ENCODE measurements at regions not wholly inside any gene's neighbourhood (a gene's known extent, or its start where the extent isn't known, plus 50 kb on each side); places are given as distances from the start of the nearest gene placed in this dataset.

DNA sequence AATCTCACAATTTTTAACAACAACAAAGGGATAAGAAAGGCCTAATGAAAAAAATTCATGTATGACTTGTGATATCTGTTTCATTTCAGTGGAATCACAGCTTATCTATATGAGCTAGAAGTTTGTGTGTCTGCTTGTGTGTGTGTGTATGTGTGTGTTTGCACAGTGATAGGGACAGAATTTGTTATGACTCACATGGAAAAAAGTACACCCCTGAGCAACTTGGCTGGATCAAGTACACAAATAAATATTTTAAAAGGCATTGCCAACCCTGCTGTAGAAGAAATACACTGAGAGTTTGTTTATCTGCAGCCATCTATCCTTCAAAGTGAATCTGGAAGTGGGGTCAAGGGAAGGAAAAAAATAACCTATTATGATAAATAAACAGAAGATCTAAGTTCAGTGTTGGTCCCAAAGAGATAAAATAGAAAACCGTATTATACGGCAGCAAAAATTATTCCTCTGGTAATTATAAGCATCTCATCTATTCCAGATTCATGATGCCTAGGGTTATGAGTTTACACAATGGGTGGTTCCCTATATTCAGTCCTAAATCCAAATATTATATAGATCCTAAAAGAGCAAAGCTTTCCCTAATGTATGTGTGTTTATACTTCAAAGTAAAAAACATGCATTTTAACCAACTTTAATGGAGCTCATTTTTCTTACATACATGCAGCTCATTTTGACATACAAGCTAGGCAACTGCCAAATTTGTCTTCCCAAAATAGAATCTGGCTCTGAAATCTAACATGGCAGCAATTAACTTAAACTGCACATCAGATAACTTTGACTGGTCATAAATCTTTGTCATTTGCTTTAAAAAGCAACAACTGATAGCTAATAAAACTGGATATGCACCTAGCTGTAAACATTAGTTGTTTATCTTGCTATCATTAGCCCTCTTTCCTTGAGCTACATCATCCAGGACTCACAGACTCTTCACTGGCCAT is 420.6 kb downstream of the IRS1 start (continued):
- TF ChIP-seq, protein P1, sequence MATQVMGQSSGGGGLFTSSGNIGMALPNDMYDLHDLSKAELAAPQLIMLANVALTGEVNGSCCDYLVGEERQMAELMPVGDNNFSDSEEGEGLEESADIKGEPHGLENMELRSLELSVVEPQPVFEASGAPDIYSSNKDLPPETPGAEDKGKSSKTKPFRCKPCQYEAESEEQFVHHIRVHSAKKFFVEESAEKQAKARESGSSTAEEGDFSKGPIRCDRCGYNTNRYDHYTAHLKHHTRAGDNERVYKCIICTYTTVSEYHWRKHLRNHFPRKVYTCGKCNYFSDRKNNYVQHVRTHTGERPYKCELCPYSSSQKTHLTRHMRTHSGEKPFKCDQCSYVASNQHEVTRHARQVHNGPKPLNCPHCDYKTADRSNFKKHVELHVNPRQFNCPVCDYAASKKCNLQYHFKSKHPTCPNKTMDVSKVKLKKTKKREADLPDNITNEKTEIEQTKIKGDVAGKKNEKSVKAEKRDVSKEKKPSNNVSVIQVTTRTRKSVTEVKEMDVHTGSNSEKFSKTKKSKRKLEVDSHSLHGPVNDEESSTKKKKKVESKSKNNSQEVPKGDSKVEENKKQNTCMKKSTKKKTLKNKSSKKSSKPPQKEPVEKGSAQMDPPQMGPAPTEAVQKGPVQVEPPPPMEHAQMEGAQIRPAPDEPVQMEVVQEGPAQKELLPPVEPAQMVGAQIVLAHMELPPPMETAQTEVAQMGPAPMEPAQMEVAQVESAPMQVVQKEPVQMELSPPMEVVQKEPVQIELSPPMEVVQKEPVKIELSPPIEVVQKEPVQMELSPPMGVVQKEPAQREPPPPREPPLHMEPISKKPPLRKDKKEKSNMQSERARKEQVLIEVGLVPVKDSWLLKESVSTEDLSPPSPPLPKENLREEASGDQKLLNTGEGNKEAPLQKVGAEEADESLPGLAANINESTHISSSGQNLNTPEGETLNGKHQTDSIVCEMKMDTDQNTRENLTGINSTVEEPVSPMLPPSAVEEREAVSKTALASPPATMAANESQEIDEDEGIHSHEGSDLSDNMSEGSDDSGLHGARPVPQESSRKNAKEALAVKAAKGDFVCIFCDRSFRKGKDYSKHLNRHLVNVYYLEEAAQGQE (IDR thresholded peaks at IDR 0.05; ENCODE audit: unreplicated experiment) = no peak
- TF ChIP-seq EZH2 (IDR thresholded peaks at IDR 0.05; ENCODE audit: low read depth, unreplicated experiment) (no peak), POLR2AphosphoS5 (IDR thresholded peaks at IDR 0.05; ENCODE audit: low read depth) (no peak), STAT1 (IDR thresholded peaks at IDR 0.05; ENCODE audit: unreplicated experiment) (no peak), NANOG (IDR thresholded peaks at IDR 0.05; ENCODE audit: borderline replicate concordance) (no peak), CREB1 (CRISPR knock-in tag; IDR thresholded peaks at IDR 0.05; ENCODE audit: low read depth) (no peak), ZNF331 (CRISPR knock-in tag; IDR thresholded peaks at IDR 0.05; ENCODE audit: low read depth) (no peak), JUNB (IDR thresholded peaks at IDR 0.05; ENCODE audit: unreplicated experiment) (no peak)

DNA sequence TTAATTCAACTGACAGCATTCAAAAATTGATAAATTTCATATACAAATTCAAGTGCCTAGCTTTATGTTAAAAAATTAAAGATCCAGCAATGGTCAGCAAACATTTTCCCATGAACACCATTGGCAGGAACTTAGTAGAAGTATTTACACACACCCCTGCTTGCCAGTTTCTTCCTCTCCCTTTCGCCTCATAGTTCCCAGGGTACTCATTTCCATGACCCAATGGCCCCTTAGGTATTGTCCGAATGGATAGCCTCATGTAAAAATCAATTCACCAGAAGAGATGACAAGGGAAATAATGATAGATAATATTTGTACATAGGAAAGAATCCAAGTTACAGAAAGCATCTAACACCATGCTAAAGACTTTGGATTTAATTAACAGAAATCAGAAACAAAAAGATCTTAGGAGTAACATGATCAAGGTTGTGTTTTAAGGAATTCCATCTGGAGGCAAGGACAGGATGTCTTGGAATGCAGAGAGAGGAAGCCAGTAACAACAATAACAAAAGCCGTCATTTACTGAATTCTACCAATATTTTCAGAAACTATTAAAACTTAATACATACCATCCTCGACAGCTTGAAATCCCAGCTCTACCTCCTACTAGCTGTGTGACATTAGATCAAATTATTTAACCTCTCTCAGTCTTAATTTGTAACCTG is 423.0 kb downstream of the IRS1 start:
- Histone ChIP-seq H3K27ac (ENCODE audit: low read depth) (no peak overlapping the region), H4K20me1 (replicated peaks; ENCODE audit: insufficient read depth) (no peaks in the 10 kb centered on the region), H3K27me3 (ENCODE audit: insufficient read depth) (no peaks in the 10 kb centered on the region), H3K79me2 (replicated peaks; ENCODE audit: insufficient read depth) (no peaks in the 10 kb centered on the region), H3K36me3 (ENCODE audit: insufficient read depth) (no peaks in the 10 kb centered on the region), H3K9me2 (ENCODE audit: insufficient read depth) (peaks cover 3% of the 10 kb centered on the region; the same call in 1 of the 2 replicates), H3K4me1 (ENCODE audit: insufficient read depth) (no peaks in the 10 kb centered on the region), H3F3A (replicated peaks; ENCODE audit: low read depth) (no peaks in the 10 kb centered on the region), H3K4me2 (no peak overlapping the region), H3K4me3 (no peak overlapping the region), H2AFZ (no peak overlapping the region)
- no peak overlapping the region for H3K27ac Mint-ChIP-seq
- peak; percentile 12 for DNase-seq (ENCODE audit: low spot score)
- H3K4me3 Mint-ChIP-seq = no peak overlapping the region
- no peak for ATAC-seq
- H3K9me3 Mint-ChIP-seq = peaks cover 2% of the 10 kb centered on the region; the same call in 1 of the 3 replicates
- no peaks in the 10 kb centered on the region for H3K36me3 Mint-ChIP-seq (ENCODE audit: low read depth)
- H3K27me3 Mint-ChIP-seq (ENCODE audit: insufficient read depth, low read depth, poor library complexity) = no peaks in the 10 kb centered on the region
- peaks cover 5% of the 10 kb centered on the region; the same call in 2 of the 3 replicates for H3K4me1 Mint-ChIP-seq
- TF ChIP-seq, protein P2, sequence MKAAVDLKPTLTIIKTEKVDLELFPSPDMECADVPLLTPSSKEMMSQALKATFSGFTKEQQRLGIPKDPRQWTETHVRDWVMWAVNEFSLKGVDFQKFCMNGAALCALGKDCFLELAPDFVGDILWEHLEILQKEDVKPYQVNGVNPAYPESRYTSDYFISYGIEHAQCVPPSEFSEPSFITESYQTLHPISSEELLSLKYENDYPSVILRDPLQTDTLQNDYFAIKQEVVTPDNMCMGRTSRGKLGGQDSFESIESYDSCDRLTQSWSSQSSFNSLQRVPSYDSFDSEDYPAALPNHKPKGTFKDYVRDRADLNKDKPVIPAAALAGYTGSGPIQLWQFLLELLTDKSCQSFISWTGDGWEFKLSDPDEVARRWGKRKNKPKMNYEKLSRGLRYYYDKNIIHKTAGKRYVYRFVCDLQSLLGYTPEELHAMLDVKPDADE (IDR thresholded peaks at IDR 0.05) = no peak
- no peak for TF ChIP-seq POLR2AphosphoS5 (IDR thresholded peaks at IDR 0.05; ENCODE audit: low read depth)
- TF ChIP-seq STAT1 (IDR thresholded peaks at IDR 0.05; ENCODE audit: unreplicated experiment) = no peak
- TF ChIP-seq EZH2phosphoT487 (IDR thresholded peaks at IDR 0.05; ENCODE audit: unreplicated experiment) = no peak
- TF ChIP-seq ZNF331 (CRISPR knock-in tag; IDR thresholded peaks at IDR 0.05; ENCODE audit: low read depth) = no peak
- no peak for TF ChIP-seq CREB1 (CRISPR knock-in tag; IDR thresholded peaks at IDR 0.05; ENCODE audit: low read depth)
- TF ChIP-seq JUNB (IDR thresholded peaks at IDR 0.05; ENCODE audit: unreplicated experiment) = no peak
- TF ChIP-seq NANOG (IDR thresholded peaks at IDR 0.05; ENCODE audit: borderline replicate concordance) = no peak
- no peak for TF ChIP-seq ZNF114 (CRISPR knock-in tag; IDR thresholded peaks at IDR 0.05)
- TF ChIP-seq, protein P3, sequence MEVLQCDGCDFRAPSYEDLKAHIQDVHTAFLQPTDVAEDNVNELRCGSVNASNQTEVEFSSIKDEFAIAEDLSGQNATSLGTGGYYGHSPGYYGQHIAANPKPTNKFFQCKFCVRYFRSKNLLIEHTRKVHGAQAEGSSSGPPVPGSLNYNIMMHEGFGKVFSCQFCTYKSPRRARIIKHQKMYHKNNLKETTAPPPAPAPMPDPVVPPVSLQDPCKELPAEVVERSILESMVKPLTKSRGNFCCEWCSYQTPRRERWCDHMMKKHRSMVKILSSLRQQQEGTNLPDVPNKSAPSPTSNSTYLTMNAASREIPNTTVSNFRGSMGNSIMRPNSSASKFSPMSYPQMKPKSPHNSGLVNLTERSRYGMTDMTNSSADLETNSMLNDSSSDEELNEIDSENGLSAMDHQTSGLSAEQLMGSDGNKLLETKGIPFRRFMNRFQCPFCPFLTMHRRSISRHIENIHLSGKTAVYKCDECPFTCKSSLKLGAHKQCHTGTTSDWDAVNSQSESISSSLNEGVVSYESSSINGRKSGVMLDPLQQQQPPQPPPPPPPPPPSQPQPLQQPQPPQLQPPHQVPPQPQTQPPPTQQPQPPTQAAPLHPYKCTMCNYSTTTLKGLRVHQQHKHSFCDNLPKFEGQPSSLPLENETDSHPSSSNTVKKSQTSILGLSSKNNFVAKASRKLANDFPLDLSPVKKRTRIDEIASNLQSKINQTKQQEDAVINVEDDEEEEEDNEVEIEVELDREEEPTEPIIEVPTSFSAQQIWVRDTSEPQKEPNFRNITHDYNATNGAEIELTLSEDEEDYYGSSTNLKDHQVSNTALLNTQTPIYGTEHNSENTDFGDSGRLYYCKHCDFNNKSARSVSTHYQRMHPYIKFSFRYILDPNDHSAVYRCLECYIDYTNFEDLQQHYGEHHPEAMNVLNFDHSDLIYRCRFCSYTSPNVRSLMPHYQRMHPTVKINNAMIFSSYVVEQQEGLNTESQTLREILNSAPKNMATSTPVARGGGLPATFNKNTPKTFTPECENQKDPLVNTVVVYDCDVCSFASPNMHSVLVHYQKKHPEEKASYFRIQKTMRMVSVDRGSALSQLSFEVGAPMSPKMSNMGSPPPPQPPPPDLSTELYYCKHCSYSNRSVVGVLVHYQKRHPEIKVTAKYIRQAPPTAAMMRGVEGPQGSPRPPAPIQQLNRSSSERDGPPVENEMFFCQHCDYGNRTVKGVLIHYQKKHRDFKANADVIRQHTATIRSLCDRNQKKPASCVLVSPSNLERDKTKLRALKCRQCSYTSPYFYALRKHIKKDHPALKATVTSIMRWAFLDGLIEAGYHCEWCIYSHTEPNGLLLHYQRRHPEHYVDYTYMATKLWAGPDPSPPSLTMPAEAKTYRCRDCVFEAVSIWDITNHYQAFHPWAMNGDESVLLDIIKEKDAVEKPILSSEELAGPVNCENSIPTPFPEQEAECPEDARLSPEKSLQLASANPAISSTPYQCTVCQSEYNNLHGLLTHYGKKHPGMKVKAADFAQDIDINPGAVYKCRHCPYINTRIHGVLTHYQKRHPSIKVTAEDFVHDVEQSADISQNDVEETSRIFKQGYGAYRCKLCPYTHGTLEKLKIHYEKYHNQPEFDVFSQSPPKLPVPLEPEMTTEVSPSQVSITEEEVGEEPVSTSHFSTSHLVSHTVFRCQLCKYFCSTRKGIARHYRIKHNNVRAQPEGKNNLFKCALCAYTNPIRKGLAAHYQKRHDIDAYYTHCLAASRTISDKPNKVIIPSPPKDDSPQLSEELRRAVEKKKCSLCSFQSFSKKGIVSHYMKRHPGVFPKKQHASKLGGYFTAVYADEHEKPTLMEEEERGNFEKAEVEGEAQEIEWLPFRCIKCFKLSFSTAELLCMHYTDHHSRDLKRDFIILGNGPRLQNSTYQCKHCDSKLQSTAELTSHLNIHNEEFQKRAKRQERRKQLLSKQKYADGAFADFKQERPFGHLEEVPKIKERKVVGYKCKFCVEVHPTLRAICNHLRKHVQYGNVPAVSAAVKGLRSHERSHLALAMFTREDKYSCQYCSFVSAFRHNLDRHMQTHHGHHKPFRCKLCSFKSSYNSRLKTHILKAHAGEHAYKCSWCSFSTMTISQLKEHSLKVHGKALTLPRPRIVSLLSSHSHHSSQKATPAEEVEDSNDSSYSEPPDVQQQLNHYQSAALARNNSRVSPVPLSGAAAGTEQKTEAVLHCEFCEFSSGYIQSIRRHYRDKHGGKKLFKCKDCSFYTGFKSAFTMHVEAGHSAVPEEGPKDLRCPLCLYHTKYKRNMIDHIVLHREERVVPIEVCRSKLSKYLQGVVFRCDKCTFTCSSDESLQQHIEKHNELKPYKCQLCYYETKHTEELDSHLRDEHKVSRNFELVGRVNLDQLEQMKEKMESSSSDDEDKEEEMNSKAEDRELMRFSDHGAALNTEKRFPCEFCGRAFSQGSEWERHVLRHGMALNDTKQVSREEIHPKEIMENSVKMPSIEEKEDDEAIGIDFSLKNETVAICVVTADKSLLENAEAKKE (CRISPR knock-in tag; IDR thresholded peaks at IDR 0.05) = no peak
